ENCODE measurements at regions not wholly inside any gene's neighbourhood (a gene's known extent, or its start where the extent isn't known, plus 50 kb on each side); places are given as distances from the start of the nearest gene placed in this dataset.

DNA sequence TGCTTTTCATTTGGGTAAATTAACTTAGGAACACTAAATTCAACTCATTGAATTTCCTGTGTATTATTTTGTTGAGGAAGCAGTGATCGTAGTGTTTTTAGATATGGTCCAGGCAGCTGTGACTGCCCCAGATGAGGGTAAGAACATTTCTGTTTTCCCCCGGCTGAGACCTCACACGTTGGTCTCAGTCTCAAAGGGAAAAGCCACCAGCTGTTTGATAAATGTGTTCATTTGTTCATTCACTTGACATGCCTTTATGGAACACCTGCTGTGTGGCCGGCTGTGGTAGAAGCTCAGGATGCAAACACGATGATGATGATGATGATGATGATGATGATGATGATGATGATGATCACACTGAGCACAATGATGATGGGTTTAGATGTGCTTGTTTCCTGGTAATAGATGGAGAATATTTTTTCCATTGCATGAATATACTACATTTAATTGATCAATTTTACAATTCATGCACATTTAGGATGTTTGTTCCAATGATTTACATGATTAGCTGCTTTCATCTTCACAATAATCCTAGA, 125.6 kb upstream of the ZNF32 start:
- TF ChIP-seq CTCF (IDR thresholded peaks at IDR 0.05) (no peak), POLR2AphosphoS5 (IDR thresholded peaks at IDR 0.05; ENCODE audit: low read depth, low read length) (no peak), TCF7L2 (IDR thresholded peaks at IDR 0.05; ENCODE audit: low read depth, low read length) (no peak)
- TF ChIP-seq, protein P1, sequence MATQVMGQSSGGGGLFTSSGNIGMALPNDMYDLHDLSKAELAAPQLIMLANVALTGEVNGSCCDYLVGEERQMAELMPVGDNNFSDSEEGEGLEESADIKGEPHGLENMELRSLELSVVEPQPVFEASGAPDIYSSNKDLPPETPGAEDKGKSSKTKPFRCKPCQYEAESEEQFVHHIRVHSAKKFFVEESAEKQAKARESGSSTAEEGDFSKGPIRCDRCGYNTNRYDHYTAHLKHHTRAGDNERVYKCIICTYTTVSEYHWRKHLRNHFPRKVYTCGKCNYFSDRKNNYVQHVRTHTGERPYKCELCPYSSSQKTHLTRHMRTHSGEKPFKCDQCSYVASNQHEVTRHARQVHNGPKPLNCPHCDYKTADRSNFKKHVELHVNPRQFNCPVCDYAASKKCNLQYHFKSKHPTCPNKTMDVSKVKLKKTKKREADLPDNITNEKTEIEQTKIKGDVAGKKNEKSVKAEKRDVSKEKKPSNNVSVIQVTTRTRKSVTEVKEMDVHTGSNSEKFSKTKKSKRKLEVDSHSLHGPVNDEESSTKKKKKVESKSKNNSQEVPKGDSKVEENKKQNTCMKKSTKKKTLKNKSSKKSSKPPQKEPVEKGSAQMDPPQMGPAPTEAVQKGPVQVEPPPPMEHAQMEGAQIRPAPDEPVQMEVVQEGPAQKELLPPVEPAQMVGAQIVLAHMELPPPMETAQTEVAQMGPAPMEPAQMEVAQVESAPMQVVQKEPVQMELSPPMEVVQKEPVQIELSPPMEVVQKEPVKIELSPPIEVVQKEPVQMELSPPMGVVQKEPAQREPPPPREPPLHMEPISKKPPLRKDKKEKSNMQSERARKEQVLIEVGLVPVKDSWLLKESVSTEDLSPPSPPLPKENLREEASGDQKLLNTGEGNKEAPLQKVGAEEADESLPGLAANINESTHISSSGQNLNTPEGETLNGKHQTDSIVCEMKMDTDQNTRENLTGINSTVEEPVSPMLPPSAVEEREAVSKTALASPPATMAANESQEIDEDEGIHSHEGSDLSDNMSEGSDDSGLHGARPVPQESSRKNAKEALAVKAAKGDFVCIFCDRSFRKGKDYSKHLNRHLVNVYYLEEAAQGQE (IDR thresholded peaks at IDR 0.05; ENCODE audit: insufficient read depth in 1 of 2, low read depth in 2 of 2, low read length in 1 of 2) = no peak
